GM12891 (cell line): ENCODE measurements at regions not wholly inside any gene's neighbourhood (a gene's known extent, or its start where the extent isn't known, plus 50 kb on each side); places are given as distances from the start of the nearest gene placed in this dataset.

Source experiments
- POLR2A ChIP-seq: IDR thresholded peaks from 2 replicates; pipeline ENCODE4 v1.6.1; 2011; ENCODE audit warnings: low read depth, low read length, control low read depth
- POLR2AphosphoS5 ChIP-seq: IDR thresholded peaks from 2 replicates; pipeline ENCODE4 v1.6.1; 2011; ENCODE audit warnings: low read depth, low read length, control low read depth

DNA sequence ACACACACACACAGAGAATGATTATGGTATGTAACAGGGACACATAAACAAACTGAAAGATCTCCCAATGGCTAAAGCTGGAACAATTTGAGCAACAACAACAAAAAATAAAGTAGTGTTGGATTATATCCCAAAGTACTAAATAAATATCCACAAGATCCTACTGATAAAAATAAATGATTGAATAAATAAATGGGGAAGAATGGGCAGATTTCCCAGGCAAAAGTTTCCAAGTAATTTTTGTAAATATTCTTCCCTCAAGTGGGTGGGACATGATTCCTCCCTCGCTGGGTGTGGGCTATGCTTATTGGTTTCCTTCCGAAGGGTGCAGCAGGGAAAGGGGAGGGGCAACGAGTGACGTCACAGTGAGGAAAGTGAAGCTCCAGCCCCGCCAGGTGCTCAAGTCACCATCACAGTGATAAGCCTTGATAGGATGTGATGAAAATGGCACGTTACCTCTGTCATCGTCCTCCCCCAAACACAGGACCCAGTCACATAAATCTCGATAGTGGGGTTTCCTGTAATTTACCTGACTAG is 295.3 kb downstream of the DRD1 start:
- TF ChIP-seq POLR2AphosphoS5 (no peak), POLR2A (no peak)
